H7 (cell line): ENCODE measurements at regions not wholly inside any gene's neighbourhood (a gene's known extent, or its start where the extent isn't known, plus 50 kb on each side); places are given as distances from the start of the nearest gene placed in this dataset.

Experiments
- DNase-seq: peaks from one replicate; pipeline ENCODE4 v3.0.0; 2012
- H3K27me3 ChIP-seq: 2 replicates; pipeline ENCODE4 v1.6.0; 2011; ENCODE audit warnings: mild to moderate bottlenecking, low read length; ENCODE audit not compliant: control insufficient read depth, insufficient read depth
- H3K36me3 ChIP-seq: replicated peaks from 2 replicates; pipeline ENCODE4 v1.5.1; 2011; ENCODE audit warnings: low read length; ENCODE audit not compliant: control insufficient read depth, insufficient read depth
- H3K4me3 ChIP-seq: 2 replicates; pipeline ENCODE4 v1.5.1; 2011; ENCODE audit warnings: low read depth, mild to moderate bottlenecking, control low read depth, low read length, moderate library complexity; ENCODE audit not compliant: insufficient read depth

- no peak overlapping the region for H3K4me3 ChIP-seq
- no peaks in the 10 kb centered on the region for H3K36me3 ChIP-seq
- no peak for DNase-seq
- no peaks in the 10 kb centered on the region for H3K27me3 ChIP-seq
These were observed 58.3 kb downstream of the TRIML1 start for GRCh38 chr4:188197566-188197965.

- no peaks in the 10 kb centered on the region for H3K27me3 ChIP-seq
- no peaks in the 10 kb centered on the region for H3K36me3 ChIP-seq
- H3K4me3 ChIP-seq, result no peak overlapping the region
- no peak for DNase-seq
These were observed 59.9 kb downstream of the TRIML1 start for GRCh38 chr4:188198982-188199792.

- H3K27me3 ChIP-seq, result no peaks in the 10 kb centered on the region
- DNase-seq, result no peak
- H3K36me3 ChIP-seq, result no peaks in the 10 kb centered on the region
- H3K4me3 ChIP-seq, result no peak overlapping the region
These were observed 62.6 kb downstream of the TRIML1 start for GRCh38 chr4:188201851-188202250.

- no peak for DNase-seq
- no peak overlapping the region for H3K4me3 ChIP-seq
- H3K36me3 ChIP-seq, result no peaks in the 10 kb centered on the region
- H3K27me3 ChIP-seq, result no peaks in the 10 kb centered on the region
These were observed 67.5 kb downstream of the TRIML1 start for GRCh38 chr4:188206783-188207182.

GRCh38 chr4:188214861-188215260 is 75.6 kb downstream of the TRIML1 start:
- DNase-seq, result no peak
- Histone ChIP-seq H3K36me3 (no peaks in the 10 kb centered on the region), H3K27me3 (peaks cover 4% of the 10 kb centered on the region; the same call in 1 of the 2 replicates), H3K4me3 (no peak overlapping the region)

- H3K36me3 ChIP-seq, result no peaks in the 10 kb centered on the region
- H3K4me3 ChIP-seq, result peak overlapping the region; percentile 36
- DNase-seq, result peak; percentile 61
- peaks cover 4% of the 10 kb centered on the region; the same call in 1 of the 2 replicates for H3K27me3 ChIP-seq
These were observed 79.2 kb downstream of the TRIML1 start for GRCh38 chr4:188218392-188218791.

- Histone ChIP-seq H3K36me3 (no peaks in the 10 kb centered on the region), H3K27me3 (peaks cover 4% of the 10 kb centered on the region; the same call in 1 of the 2 replicates), H3K4me3 (no peak overlapping the region)
- no peak for DNase-seq
These were observed 80.8 kb downstream of the TRIML1 start for GRCh38 chr4:188220006-188220405.

- DNase-seq, result no peak
- Histone ChIP-seq H3K36me3 (no peaks in the 10 kb centered on the region), H3K27me3 (peaks cover 4% of the 10 kb centered on the region; the same call in 1 of the 2 replicates), H3K4me3 (no peak overlapping the region)
These were observed 81.8 kb downstream of the TRIML1 start for GRCh38 chr4:188221090-188221489.

- no peaks in the 10 kb centered on the region for H3K27me3 ChIP-seq
- H3K4me3 ChIP-seq, result no peak overlapping the region
- H3K36me3 ChIP-seq, result no peaks in the 10 kb centered on the region
- no peak for DNase-seq
These were observed 89.0 kb downstream of the TRIML1 start for GRCh38 chr4:188228279-188228678.

- Histone ChIP-seq H3K4me3 (no peak overlapping the region), H3K27me3 (no peaks in the 10 kb centered on the region), H3K36me3 (no peaks in the 10 kb centered on the region)
- no peak for DNase-seq
These were observed 93.2 kb downstream of the TRIML1 start for GRCh38 chr4:188232428-188232827.

- Histone ChIP-seq H3K36me3 (no peaks in the 10 kb centered on the region), H3K27me3 (no peaks in the 10 kb centered on the region), H3K4me3 (no peak overlapping the region)
- DNase-seq, result no peak
These were observed 102.8 kb downstream of the TRIML1 start for GRCh38 chr4:188242041-188242440.

- no peak overlapping the region for H3K4me3 ChIP-seq
- no peaks in the 10 kb centered on the region for H3K36me3 ChIP-seq
- H3K27me3 ChIP-seq, result no peaks in the 10 kb centered on the region
- no peak for DNase-seq
These were observed 106.4 kb downstream of the TRIML1 start for GRCh38 chr4:188245651-188246050.

- Histone ChIP-seq H3K27me3 (no peaks in the 10 kb centered on the region), H3K4me3 (no peak overlapping the region), H3K36me3 (no peaks in the 10 kb centered on the region)
- DNase-seq, result peak; percentile 61
These were observed 107.2 kb downstream of the TRIML1 start for GRCh38 chr4:188246488-188246887.

- no peaks in the 10 kb centered on the region for H3K36me3 ChIP-seq
- no peaks in the 10 kb centered on the region for H3K27me3 ChIP-seq
- no peak overlapping the region for H3K4me3 ChIP-seq
- DNase-seq, result no peak
These were observed 115.0 kb downstream of the TRIML1 start for GRCh38 chr4:188254211-188254610.

- no peak overlapping the region for H3K4me3 ChIP-seq
- no peaks in the 10 kb centered on the region for H3K27me3 ChIP-seq
- no peaks in the 10 kb centered on the region for H3K36me3 ChIP-seq
- no peak for DNase-seq
These were observed 123.2 kb downstream of the TRIML1 start for GRCh38 chr4:188262464-188262863.
